HCT116 (cell line): ENCODE measurements at regions not wholly inside any gene's neighbourhood (a gene's known extent, or its start where the extent isn't known, plus 50 kb on each side); places are given as distances from the start of the nearest gene placed in this dataset.

Source experiments
- ATAC-seq: fragments of 200-7000 bp; cut with Tn5 transposase; 2 replicates; pipeline ENCODE4 v1.9.1; 2020; ENCODE audit warnings: mild to moderate bottlenecking, moderate library complexity
- BruUV-seq: library from RNA; stranded (reverse); fragments of 400-500 nt; replicated peaks from 2 replicates; lab custom pipeline; 2021; lab: Mats Ljungman, UMichigan
- CTCF ChIA-PET: fragments of 300-600 bp; sonication (Branson Sonifier 250); formaldehyde crosslinking; loops from one replicate; lab custom pipeline; 2021; ENCODE audit warnings: antibody characterized with exemption; lab: Charles Lee
- POLR2A ChIA-PET: fragments of 300-600, 350-600 bp; sonication (Branson Sonifier 250); formaldehyde crosslinking; loops from one replicate; lab custom pipeline; 2021; ENCODE audit warnings: antibody characterized with exemption; lab: Charles Lee
- RAD21 ChIA-PET, 2 experiments: fragments of 300-600 bp; sonication (Branson Sonifier 250); formaldehyde crosslinking; loops; one replicate each; lab custom pipeline; 2023; ENCODE audit warnings: low total read pairs in 2 of 2; ENCODE audit not compliant: uncharacterized antibody in 2 of 2, unreplicated experiment in 2 of 2, low non-redundant PET in 1 of 2; lab: Charles Lee
- DNase-seq: peaks from one replicate; pipeline ENCODE4 v3.0.0-alpha.2; 2010; ENCODE audit warnings: low read depth, low spot score
- H2AFZ ChIP-seq: fragments of 200-600 bp; shearing (Covaris generic), sonication (generic); 2 replicates; pipeline ENCODE4 v1.6.1; 2017; ENCODE audit warnings: low read depth, mixed run types, mixed read lengths, antibody characterized with exemption, low read length; ENCODE audit not compliant: poor library complexity, severe bottlenecking
- H3K27ac ChIP-seq: 2 replicates; pipeline ENCODE4 v1.5.1; 2012; ENCODE audit warnings: low read depth, low read length
- H3K27me3 ChIP-seq: fragments of 200-600 bp; sonication (generic); 2 replicates; pipeline ENCODE4 v1.6.1; 2016; ENCODE audit warnings: mixed run types, low read length, mixed read lengths; ENCODE audit not compliant: insufficient read depth
- H3K36me3 ChIP-seq, 2 experiments: fragments of 200-500 bp in 1 of 2; fragments of 200-600 bp in 1 of 2; sonication (Bioruptor generic) in 1 of 2; sonication (generic) in 1 of 2; 2 replicates each; pipeline versions ENCODE4 v1.5.1 to v1.6.1; 2014 to 2016; ENCODE audit warnings: low read length in 2 of 2, inconsistent platforms in 1 of 2, mixed read lengths in 1 of 2, mixed run types in 1 of 2; ENCODE audit not compliant: insufficient read depth in 2 of 2, control insufficient read depth in 1 of 2
- H3K4me1 ChIP-seq, 2 experiments: fragments of 200-600 bp in 1 of 2; sonication (generic) in 1 of 2; 2 replicates each; pipeline versions ENCODE4 v1.5.1 to v1.6.1; 2012 to 2017; ENCODE audit warnings: low read length in 2 of 2, inconsistent platforms in 1 of 2, mild to moderate bottlenecking in 1 of 2, mixed read lengths in 1 of 2, mixed run types in 1 of 2, moderate library complexity in 1 of 2; ENCODE audit not compliant: insufficient read depth in 2 of 2, control insufficient read depth in 1 of 2
- H3K4me2 ChIP-seq: fragments of 200-600 bp; sonication (generic); 2 replicates; pipeline ENCODE4 v1.6.1; 2017; ENCODE audit warnings: mixed run types, low read length, mixed read lengths
- H3K4me3 ChIP-seq, 2 experiments: fragments of 200-600 bp in 1 of 2; sonication (generic) in 1 of 2; replicated peaks in 1 of 2; 2 replicates each; pipeline ENCODE4 v1.5.1; 2011 to 2016; ENCODE audit warnings: low read length in 2 of 2, control low read depth in 1 of 2, low read depth in 1 of 2, mild to moderate bottlenecking in 1 of 2, mixed read lengths in 1 of 2, mixed run types in 1 of 2
- H3K79me2 ChIP-seq: fragments of 200-600 bp; sonication (generic); 2 replicates; pipeline ENCODE4 v1.6.1; 2017; ENCODE audit warnings: mild to moderate bottlenecking, mixed run types, low read length, moderate library complexity, mixed read lengths; ENCODE audit not compliant: insufficient read depth
- H3K9ac ChIP-seq: fragments of 200-600 bp; sonication (generic); 2 replicates; pipeline ENCODE4 v1.6.1; 2016; ENCODE audit warnings: low read length, mixed read lengths
- H3K9me2 ChIP-seq: fragments of 200-600 bp; sonication (generic), shearing (Covaris generic); 2 replicates; pipeline ENCODE4 v1.6.1; 2017; ENCODE audit warnings: mixed run types, mild to moderate bottlenecking, moderate library complexity; ENCODE audit not compliant: insufficient read depth
- H3K9me3 ChIP-seq, 2 experiments: fragments of 200-500 bp in 1 of 2; fragments of 200-600 bp in 1 of 2; sonication (Bioruptor generic) in 1 of 2; sonication (generic) in 1 of 2; 2 replicates each; pipeline ENCODE4 v1.6.1; 2014 to 2017; ENCODE audit warnings: low read length in 2 of 2, mixed read lengths in 2 of 2, inconsistent platforms in 1 of 2, low read depth in 1 of 2, mild to moderate bottlenecking in 1 of 2, mixed run types in 1 of 2, moderate library complexity in 1 of 2; ENCODE audit not compliant: control insufficient read depth in 1 of 2, insufficient read depth in 1 of 2
- H4K20me1 ChIP-seq: fragments of 200-600 bp; sonication (generic), shearing (Covaris generic); 2 replicates; pipeline ENCODE4 v1.6.1; 2017; ENCODE audit warnings: mixed run types, mild to moderate bottlenecking, moderate library complexity; ENCODE audit not compliant: insufficient read depth
- CBX3 ChIP-seq: IDR thresholded peaks from 2 replicates; pipeline ENCODE4 v1.6.1; 2012; ENCODE audit warnings: low read depth
- CEBPB ChIP-seq: IDR thresholded peaks from 2 replicates; pipeline ENCODE4 v1.6.1; 2012; ENCODE audit warnings: low read depth
- CTCF ChIP-seq, 3 experiments: fragments of 200-600 bp in 1 of 3; sonication (generic) in 1 of 3; IDR thresholded peaks in 2 of 3; conservative IDR thresholded peaks in 1 of 3; 2 replicates each; pipeline ENCODE4 v1.5.1; 2012 to 2017; ENCODE audit warnings: low read depth in 2 of 3, low read length in 2 of 3, antibody characterized with exemption in 1 of 3, borderline replicate concordance in 1 of 3, control low read depth in 1 of 3, mild to moderate bottlenecking in 1 of 3, mixed read lengths in 1 of 3, mixed run types in 1 of 3, moderate library complexity in 1 of 3; ENCODE audit not compliant: insufficient read depth in 1 of 3
- EGR1 ChIP-seq: IDR thresholded peaks from 2 replicates; pipeline ENCODE4 v1.6.1; 2012; ENCODE audit warnings: low read depth
- ELF1 ChIP-seq: IDR thresholded peaks from 2 replicates; pipeline ENCODE4 v1.6.1; 2012; ENCODE audit warnings: low read depth, borderline replicate concordance
- EZH2 ChIP-seq: fragments of 200-600 bp; sonication (generic); IDR thresholded peaks from 2 replicates; pipeline ENCODE4 v1.6.1; 2017; ENCODE audit warnings: antibody characterized with exemption, mixed run types
- EZH2phosphoT487 ChIP-seq: fragments of 200-600 bp; IDR thresholded peaks from 2 replicates; pipeline ENCODE4 v1.6.1; 2018; ENCODE audit warnings: antibody characterized with exemption, borderline replicate concordance
- SRF ChIP-seq: IDR thresholded peaks from 2 replicates; pipeline ENCODE4 v1.6.1; 2012; ENCODE audit warnings: low read depth
- ZBTB33 ChIP-seq: IDR thresholded peaks from 2 replicates; pipeline ENCODE4 v1.6.1; 2011; ENCODE audit warnings: mild to moderate bottlenecking, low read length, moderate library complexity; ENCODE audit not compliant: insufficient replicate concordance; ENCODE audit errors: extremely low read depth
- ZNF274 ChIP-seq: fragments of 200-500 bp; sonication (Bioruptor generic); IDR thresholded peaks from 2 replicates; pipeline ENCODE4 v1.6.1; 2014; ENCODE audit warnings: mild to moderate bottlenecking, low read depth, low read length, inconsistent platforms
- intact Hi-C: fragments of 100-400 bp; cut with micrococcal nuclease; formaldehyde crosslinking; loops from 2 replicates; pipeline ENCODE4 v1.10.0; 2022
- TF ChIP-seq, protein P1 (sequence below): IDR thresholded peaks from 2 replicates; pipeline ENCODE4 v1.6.1; 2012
- TF ChIP-seq, protein P2 (sequence below): IDR thresholded peaks from 2 replicates; pipeline ENCODE4 v1.6.1; 2012; ENCODE audit warnings: low read depth

DNA sequence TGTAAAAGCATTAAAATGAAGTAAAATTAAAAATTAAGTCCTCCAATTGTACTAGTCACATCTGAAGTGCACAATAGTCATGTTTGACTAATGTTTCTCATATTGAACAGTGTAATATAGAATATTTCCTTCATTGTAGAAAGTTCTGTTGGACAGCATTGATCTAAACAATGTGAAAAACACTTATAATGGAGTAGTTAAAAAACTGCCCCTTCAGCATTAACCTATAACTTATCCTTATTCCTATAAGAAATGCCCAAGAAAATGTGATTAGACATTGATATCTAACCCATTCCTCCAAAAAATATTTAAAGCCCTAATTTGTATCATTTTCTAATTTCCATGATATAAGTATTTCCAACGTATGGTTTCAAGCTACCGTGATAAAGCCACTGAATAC lies 210.7 kb downstream of the RASSF9 start:
- TF ChIP-seq CEBPB (no peak), CTCF (IDR thresholded peaks at IDR 0.05 in 2 of 3, conservative IDR thresholded peaks at IDR 0.05 in 1 of 3; ENCODE audit: borderline replicate concordance in 1 of 3, insufficient read depth in 1 of 3, low read depth in 2 of 3, low read length in 2 of 3) (no peak), EGR1 (no peak), ELF1 (no peak), ZBTB33 (no peak), SRF (no peak), EZH2 (no peak), ZNF274 (no peak), CBX3 (no peak), EZH2phosphoT487 (no peak)
- TF ChIP-seq, protein P1, sequence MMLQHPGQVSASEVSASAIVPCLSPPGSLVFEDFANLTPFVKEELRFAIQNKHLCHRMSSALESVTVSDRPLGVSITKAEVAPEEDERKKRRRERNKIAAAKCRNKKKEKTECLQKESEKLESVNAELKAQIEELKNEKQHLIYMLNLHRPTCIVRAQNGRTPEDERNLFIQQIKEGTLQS: no peak
- TF ChIP-seq, protein P2, sequence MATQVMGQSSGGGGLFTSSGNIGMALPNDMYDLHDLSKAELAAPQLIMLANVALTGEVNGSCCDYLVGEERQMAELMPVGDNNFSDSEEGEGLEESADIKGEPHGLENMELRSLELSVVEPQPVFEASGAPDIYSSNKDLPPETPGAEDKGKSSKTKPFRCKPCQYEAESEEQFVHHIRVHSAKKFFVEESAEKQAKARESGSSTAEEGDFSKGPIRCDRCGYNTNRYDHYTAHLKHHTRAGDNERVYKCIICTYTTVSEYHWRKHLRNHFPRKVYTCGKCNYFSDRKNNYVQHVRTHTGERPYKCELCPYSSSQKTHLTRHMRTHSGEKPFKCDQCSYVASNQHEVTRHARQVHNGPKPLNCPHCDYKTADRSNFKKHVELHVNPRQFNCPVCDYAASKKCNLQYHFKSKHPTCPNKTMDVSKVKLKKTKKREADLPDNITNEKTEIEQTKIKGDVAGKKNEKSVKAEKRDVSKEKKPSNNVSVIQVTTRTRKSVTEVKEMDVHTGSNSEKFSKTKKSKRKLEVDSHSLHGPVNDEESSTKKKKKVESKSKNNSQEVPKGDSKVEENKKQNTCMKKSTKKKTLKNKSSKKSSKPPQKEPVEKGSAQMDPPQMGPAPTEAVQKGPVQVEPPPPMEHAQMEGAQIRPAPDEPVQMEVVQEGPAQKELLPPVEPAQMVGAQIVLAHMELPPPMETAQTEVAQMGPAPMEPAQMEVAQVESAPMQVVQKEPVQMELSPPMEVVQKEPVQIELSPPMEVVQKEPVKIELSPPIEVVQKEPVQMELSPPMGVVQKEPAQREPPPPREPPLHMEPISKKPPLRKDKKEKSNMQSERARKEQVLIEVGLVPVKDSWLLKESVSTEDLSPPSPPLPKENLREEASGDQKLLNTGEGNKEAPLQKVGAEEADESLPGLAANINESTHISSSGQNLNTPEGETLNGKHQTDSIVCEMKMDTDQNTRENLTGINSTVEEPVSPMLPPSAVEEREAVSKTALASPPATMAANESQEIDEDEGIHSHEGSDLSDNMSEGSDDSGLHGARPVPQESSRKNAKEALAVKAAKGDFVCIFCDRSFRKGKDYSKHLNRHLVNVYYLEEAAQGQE: no peak
- RAD21 ChIA-PET: no interaction called here
- Histone ChIP-seq H3K27ac (no peak overlapping the region), H3K36me3 (no peaks in the 10 kb centered on the region), H3K9ac (no peak overlapping the region), H3K4me1 (peaks cover 6 to 32% of the 10 kb centered on the region in 2 experiments; a peak in 2 of 4 replicates), H2AFZ (peak overlapping the region; percentile 55), H4K20me1 (no peaks in the 10 kb centered on the region), H3K9me2 (no peaks in the 10 kb centered on the region), H3K9me3 (no peaks in the 10 kb centered on the region), H3K79me2 (no peaks in the 10 kb centered on the region), H3K4me2 (no peak overlapping the region), H3K27me3 (no peaks in the 10 kb centered on the region), H3K4me3 (no peak overlapping the region)
- POLR2A ChIA-PET: no interaction called here
- intact Hi-C loops: no loop called here
- CTCF ChIA-PET: no interaction called here
- no TSS peak for BruUV-seq
- no peak for DNase-seq
- ATAC-seq: no peak
